Right ventricle myocardium superior (tissue), 1 donor: ENCODE measurements at regions not wholly inside any gene's neighbourhood (a gene's known extent, or its start where the extent isn't known, plus 50 kb on each side); places are given as distances from the start of the nearest gene placed in this dataset.

Experiments
- ATAC-seq: fragments of 200-7000 bp; cut with Tn5 transposase; one replicate; pipeline ENCODE4 v1.9.1; 2020; ENCODE audit warnings: mild to moderate bottlenecking; ENCODE audit not compliant: poor library complexity
- DNase-seq: peaks from one replicate; pipeline ENCODE4 v3.0.0-alpha.2; 2020
- intact Hi-C: fragments of 100-400 bp; cut with DNase I; formaldehyde crosslinking; loops from one replicate; pipeline ENCODE4 v1.11.2; 2022
- donor health status: DM: no; HTN: yes; CAD: no; lungs with severe emphysema.

GRCh38 chr20:1707588-1708449, 50.2 kb upstream of the SIRPG start:
- intact Hi-C loops, result no loop called here
- no peak for ATAC-seq
- no peak for DNase-seq
